GM12865 (cell line): ENCODE measurements at regions not wholly inside any gene's neighbourhood (a gene's known extent, or its start where the extent isn't known, plus 50 kb on each side); places are given as distances from the start of the nearest gene placed in this dataset.

ENCODE experiments used
- DNase-seq: peaks from one replicate; pipeline ENCODE4 v3.0.0; 2010; ENCODE audit warnings: low read depth
- H3K4me3 ChIP-seq: 2 replicates; pipeline ENCODE4 v1.5.1; 2011; ENCODE audit warnings: mild to moderate bottlenecking, low read depth, low read length, control low read depth
- CTCF ChIP-seq: IDR thresholded peaks from 2 replicates; pipeline ENCODE4 v1.5.1; 2011; ENCODE audit warnings: low read length, control low read depth, low read depth, inconsistent platforms; ENCODE audit not compliant: insufficient read depth; ENCODE audit errors: missing control alignments

GRCh38 chr13:50593207-50593606 lies 250.3 kb downstream of the DLEU7 start:
- no peak overlapping the region for H3K4me3 ChIP-seq
- no peak for TF ChIP-seq CTCF
- no peak for DNase-seq

GRCh38 chr13:50594276-50595051 lies 249.0 kb downstream of the DLEU7 start:
- H3K4me3 ChIP-seq: peak overlapping the region; percentile 37
- peak; percentile 83 for DNase-seq
- TF ChIP-seq CTCF: peak; percentile 3

- no peak for DNase-seq
- H3K4me3 ChIP-seq: no peak overlapping the region
Measured at GRCh38 chr13:50595196-50595595, 248.3 kb downstream of the DLEU7 start.

GRCh38 chr13:50596156-50596555 lies 247.3 kb downstream of the DLEU7 start:
- H3K4me3 ChIP-seq: no peak overlapping the region
- DNase-seq: no peak
- no peak for TF ChIP-seq CTCF

More at GRCh38 chr13:50595196-50595595, 248.3 kb downstream of the DLEU7 start:
- TF ChIP-seq CTCF: no peak

- H3K4me3 ChIP-seq: no peak overlapping the region
- TF ChIP-seq CTCF: no peak
- DNase-seq: no peak
Measured at GRCh38 chr13:50596776-50597203, 246.7 kb downstream of the DLEU7 start.

- no peak for TF ChIP-seq CTCF
- DNase-seq: peak; percentile 48
- no peak overlapping the region for H3K4me3 ChIP-seq
Measured at GRCh38 chr13:50598338-50598737, 245.2 kb downstream of the DLEU7 start.

- no peak overlapping the region for H3K4me3 ChIP-seq
- no peak for DNase-seq
- no peak for TF ChIP-seq CTCF
Measured at GRCh38 chr13:50599046-50599445, 244.4 kb downstream of the DLEU7 start.
